GM19463 (cell line): ENCODE measurements at regions not wholly inside any gene's neighbourhood (a gene's known extent, or its start where the extent isn't known, plus 50 kb on each side); places are given as distances from the start of the nearest gene placed in this dataset.

Experiments used
- ATAC-seq: cut with Tn5 transposase; IDR thresholded peaks from one replicate; pipeline ENCODE4 v1.9.1; 2021; ENCODE audit warnings: mild to moderate bottlenecking, moderate library complexity; ENCODE audit not compliant: unreplicated experiment

GRCh38 chr5:141800617-141801016, 77.6 kb downstream of the PCDH1 start:
- no peak for ATAC-seq

GRCh38 chr5:141799507-141800167, 78.6 kb downstream of the PCDH1 start:
- ATAC-seq: no peak

DNA sequence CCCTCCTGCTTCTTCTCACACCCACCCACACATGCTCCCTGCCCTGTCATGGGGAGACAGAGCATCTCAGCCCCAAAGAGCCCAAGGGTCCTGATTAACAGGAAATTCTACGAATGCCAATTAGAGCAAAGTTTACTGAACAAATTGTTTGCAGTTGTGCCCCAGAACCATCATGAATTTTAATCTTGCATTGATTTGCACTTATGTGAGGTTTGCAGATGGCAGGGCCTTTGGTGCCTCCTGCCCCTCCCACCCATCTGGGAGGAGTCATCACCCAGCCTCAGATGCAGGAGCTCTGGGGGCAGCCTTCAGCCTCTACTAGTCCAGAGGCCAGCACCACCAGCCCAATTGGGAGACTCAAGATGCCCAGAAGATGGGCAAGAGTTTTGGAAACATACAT, 80.8 kb downstream of the PCDH1 start:
- ATAC-seq: no peak

- no peak for ATAC-seq
Measured at GRCh38 chr5:141795421-141795820, 82.8 kb downstream of the PCDH1 start.

DNA sequence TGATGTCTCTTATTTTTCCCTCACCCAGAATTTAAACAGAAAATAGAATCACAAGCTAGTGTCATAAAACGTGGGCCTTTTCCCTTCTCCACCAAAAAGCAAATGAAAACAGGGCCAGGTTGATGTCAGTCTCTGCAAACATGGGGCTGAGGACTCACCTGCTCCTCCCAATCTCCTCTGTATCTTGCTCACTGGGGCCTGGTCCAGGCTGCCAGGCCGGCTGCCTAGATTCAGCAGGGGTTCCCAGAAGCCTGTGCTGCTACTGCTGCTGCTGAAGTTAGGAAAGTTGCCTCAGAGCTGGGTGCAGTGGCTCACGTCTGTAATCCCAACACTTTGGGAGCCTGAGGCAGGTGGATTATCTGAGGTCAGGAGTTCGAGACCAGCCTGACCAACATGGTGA, 84.3 kb downstream of the PCDH1 start:
- ATAC-seq: no peak

DNA sequence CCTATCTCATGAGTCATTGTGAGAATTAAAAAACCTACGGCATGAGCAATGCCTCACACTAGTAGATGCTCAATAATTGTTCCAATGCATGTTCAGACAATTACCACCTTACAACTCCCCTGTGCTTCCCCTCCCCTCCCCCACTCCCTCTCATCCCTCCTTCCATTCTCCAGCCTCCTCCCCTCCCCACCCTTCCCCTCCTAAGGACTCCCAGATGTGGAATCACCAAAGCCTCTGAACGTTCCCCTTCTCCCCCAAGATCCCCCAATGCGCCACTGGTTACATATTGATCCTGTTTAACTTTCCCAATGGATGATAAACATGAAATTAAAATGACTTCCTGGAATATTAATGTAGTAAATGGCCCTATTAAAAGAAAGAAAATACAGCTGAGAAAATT, 84.8 kb downstream of the PCDH1 start:
- ATAC-seq: no peak

- ATAC-seq: no peak
Measured at GRCh38 chr5:141790630-141791029, 87.6 kb downstream of the PCDH1 start.

DNA sequence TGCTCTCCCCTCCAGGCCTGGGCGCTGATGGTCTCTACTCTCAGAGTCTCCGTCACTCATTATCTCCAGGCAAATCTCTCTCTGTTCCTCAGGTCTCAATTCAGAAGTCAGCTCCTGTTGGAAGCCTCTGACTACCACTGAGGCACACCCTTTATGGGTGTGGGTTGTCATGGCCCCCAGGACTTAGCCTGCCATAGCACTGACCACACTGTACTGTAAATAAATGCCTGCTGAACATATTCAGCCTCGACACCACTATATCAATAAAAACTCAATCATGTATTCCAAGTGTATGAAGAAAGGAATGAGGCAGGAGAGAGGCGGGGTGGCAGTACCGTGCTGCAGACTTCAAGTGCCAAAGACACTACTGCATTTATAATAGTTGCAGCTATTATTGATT, 88.9 kb downstream of the PCDH1 start:
- no peak for ATAC-seq

DNA sequence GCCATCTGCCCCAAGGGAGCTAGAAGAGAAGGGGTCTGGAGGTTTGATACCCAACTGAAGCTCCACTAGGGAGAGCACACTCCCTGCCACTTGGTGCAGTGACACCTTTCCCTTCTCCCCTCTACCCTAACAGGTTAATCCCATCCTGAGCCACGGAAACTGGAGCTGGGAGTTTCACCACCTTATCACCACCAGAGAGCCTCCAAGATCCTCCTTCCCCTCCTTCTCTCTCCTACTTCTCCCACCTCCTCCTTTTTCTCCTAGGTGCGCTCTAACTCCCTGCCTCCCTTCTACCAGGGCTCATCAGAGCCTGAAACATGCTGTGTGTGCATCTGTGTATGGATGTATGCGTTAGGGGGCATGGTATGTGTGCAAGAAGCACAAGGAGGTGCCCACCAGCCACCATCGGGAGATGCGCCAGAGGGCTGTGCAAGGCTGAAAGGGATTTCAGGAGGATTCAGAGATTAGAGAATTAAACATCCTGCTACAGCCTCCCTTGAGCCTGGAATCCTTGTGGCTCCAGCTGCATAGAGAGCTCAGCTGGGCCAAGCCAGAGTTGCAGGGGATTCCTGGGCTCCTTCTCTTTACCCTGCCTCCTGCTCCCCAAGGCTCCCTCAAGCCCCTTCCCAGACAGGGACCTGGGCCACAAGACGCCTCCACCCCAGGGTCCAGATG, 89.8 kb downstream of the PCDH1 start:
- no peak for ATAC-seq

DNA sequence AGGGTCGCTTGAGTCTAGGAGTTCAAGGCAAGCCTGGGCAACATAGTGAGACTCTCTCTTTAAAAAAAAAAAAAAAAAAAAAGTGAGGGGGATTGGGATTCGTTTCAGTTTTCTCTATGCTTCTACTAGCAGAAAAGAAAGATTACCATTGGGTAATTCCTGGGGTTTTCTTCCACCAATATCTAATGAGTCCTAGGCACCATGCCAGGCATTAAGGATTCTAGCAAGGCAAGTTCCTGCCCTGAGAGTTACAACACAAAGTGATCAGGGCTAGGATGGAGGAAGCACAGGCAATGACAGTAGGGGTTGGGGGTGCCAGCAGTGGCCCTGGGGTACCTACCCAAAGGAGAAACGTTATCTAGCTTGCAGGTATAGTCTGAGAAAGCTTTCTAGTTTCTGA, 90.8 kb downstream of the PCDH1 start:
- no peak for ATAC-seq

DNA sequence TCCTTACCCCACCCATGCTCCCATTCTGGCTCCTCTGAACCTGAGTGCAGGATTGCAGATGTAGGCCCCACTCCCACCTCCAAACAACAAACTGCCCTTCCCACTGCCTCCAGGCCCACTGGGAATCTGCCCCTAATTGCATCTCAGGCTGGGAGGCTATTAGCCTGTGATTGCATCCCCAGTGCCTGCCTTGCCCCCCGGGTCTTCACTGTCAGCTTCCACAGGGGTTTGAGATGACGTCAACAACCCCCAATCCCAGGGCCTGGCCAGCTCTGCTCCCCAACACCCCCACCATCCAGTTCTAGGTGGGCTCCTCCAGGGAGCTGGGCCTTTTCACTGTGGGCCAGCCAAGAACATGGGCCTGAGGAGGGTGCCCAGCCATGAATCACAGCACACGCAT, 91.5 kb downstream of the PCDH1 start:
- no peak for ATAC-seq

DNA sequence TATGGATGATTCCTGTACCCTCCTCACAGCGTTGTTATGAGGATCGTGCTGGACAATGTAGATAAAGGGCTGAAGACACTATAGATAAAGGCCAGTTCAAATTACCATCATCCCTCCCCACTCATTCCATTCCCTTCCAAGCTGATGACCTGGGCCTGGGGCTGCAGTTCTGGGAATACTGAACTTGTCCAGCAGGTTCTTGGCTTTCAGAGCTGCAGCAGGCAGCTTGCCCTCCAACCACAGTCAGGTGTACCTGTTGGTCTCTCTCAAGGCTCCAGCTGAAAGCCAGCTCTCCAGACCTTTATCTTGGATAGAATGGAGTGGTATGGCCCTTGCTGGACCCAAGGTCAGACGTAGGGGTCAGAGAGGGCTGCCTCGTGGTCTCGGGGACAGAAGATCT, 92.5 kb downstream of the PCDH1 start:
- no peak for ATAC-seq

GRCh38 chr5:141785135-141785534, 93.1 kb downstream of the PCDH1 start:
- no peak for ATAC-seq

- ATAC-seq: no peak
Measured at GRCh38 chr5:141784529-141784928, 93.7 kb downstream of the PCDH1 start.

GRCh38 chr5:141783947-141784296, 94.3 kb downstream of the PCDH1 start:
- ATAC-seq: no peak

GRCh38 chr5:141783005-141783946, 94.9 kb downstream of the PCDH1 start:
- no peak for ATAC-seq

DNA sequence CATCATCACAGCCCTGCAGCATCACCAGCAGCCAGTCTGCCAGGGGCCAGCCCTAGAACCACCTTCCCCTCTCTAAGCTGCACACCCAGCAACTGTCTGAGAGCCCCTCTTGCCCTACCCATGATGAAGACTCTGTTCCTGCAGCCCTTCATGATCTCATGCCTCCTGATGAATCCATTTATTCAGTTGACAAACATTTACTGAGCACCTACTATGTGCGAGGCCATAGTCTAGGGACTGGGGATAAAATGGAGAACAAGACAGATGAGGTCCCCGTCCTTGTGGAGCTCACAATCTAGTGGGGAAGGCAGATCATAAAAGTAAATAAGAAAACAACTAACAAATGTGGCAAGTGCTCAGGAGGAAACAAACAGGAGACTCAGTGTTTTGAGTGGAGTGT, 96.3 kb downstream of the PCDH1 start:
- ATAC-seq: no peak

GRCh38 chr5:141780952-141781781, 97.0 kb downstream of the PCDH1 start:
- no peak for ATAC-seq

DNA sequence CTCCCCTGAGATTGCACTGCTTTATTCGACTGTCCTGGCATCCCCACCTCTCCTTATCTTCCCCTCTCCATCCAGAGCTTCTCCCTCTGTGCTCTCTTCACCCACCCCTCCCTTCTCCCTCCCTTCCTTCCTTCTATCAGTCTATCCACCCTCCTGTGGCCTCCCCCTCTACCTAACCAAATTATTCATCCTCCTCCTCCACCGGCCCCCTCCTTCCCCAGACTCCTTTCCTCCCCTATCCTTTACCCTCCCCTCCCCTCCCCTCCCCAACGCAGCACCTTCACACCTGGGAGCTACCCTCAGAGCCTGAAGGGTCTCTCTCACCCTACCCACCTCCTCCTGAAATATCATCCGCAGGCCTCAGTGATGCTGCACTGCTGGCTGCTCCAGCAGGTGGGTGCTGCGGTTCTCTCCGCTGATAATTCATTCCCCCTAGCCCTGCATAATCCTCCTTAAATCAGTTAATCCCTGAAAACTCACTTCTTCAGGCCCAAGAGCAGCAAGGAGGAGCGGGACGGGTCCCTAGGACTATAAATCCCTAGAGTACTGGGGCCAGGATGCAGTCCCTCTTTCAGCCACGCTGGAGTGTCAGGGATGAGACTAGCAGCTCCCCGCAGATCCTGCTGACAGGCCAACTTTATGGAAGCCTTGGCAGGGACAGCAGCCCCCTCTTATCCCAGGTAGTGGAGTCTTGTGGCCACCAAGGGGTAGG, 97.8 kb downstream of the PCDH1 start:
- ATAC-seq: no peak

DNA sequence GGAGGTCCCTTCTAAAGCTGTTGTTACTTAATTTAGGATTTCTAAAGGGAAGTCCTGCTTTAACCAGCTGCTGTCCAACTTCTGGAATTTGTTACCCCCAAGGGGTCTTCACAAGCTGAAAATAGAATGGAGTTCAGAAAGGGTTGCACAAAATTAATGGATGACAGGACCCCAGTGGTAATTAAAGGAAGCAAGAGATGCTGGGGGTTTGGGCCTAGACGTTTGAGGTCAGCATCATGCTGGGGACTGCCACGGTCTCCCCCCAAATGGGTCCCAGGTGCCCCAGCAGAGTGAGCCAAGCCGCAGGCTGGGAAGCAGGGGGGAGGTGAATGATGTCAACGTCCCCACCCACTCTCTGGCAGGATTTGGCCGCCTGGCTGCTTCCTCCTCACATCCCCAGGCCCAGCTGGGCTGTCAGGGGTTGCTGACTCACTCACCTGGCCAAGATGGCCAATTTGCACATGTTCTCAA, 97.5 kb upstream of the ARAP3 start:
- ATAC-seq: no peak
